Vagina (tissue), 2 donors: ENCODE measurements at regions not wholly inside any gene's neighbourhood (a gene's known extent, or its start where the extent isn't known, plus 50 kb on each side); places are given as distances from the start of the nearest gene placed in this dataset.

ENCODE experiments used
- POLR2A ChIP-seq, 2 donors: fragments of 450-650 bp; IDR thresholded peaks; one replicate each; pipeline ENCODE4 v1.6.1; 2017; ENCODE audit warnings: antibody characterized with exemption in 2 of 2, mild to moderate bottlenecking in 2 of 2, moderate library complexity in 2 of 2
- POLR2AphosphoS5 ChIP-seq, 2 donors: sonication (generic); formaldehyde crosslinking; IDR thresholded peaks; one replicate each; pipeline ENCODE4 v1.9.0; 2017; ENCODE audit warnings: antibody characterized with exemption in 2 of 2, mild to moderate bottlenecking in 2 of 2, low read depth in 1 of 2; ENCODE audit not compliant: insufficient read depth in 1 of 2
- TF ChIP-seq, protein P1 (sequence below), 3 experiments: fragments of 450-650 bp in 2 of 3; fragments of 200-600 bp in 1 of 3; sonication (generic) in 1 of 3; IDR thresholded peaks; one replicate each; pipeline ENCODE4 v1.5.1; 2017 to 2019; ENCODE audit warnings: antibody characterized with exemption in 3 of 3, mild to moderate bottlenecking in 2 of 3, moderate library complexity in 2 of 3

DNA sequence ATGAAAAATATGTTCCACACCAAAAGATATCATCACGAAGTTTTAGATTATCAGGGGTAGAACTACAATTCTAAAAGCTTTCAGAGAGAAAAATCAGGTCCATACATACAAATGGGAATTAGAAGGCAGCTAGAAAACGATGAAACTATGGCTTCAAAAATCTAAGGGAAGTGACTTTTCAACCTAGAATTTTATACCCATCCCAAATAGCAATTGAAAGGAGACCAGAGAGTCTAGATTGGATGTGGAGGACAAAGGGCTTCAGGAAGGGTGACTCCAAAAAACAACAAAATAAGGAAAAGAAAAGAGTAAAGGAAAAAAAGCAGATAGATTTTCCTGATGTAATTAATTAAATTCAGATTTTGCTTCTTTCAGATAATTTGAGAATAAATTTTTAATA lies 72.0 kb upstream of the CEP78 start:
- TF ChIP-seq POLR2A (IDR thresholded peaks at IDR 0.05) (no peak), POLR2AphosphoS5 (IDR thresholded peaks at IDR 0.05; ENCODE audit: insufficient read depth in 1 of 2, low read depth in 1 of 2) (no peak)
- TF ChIP-seq, protein P1, sequence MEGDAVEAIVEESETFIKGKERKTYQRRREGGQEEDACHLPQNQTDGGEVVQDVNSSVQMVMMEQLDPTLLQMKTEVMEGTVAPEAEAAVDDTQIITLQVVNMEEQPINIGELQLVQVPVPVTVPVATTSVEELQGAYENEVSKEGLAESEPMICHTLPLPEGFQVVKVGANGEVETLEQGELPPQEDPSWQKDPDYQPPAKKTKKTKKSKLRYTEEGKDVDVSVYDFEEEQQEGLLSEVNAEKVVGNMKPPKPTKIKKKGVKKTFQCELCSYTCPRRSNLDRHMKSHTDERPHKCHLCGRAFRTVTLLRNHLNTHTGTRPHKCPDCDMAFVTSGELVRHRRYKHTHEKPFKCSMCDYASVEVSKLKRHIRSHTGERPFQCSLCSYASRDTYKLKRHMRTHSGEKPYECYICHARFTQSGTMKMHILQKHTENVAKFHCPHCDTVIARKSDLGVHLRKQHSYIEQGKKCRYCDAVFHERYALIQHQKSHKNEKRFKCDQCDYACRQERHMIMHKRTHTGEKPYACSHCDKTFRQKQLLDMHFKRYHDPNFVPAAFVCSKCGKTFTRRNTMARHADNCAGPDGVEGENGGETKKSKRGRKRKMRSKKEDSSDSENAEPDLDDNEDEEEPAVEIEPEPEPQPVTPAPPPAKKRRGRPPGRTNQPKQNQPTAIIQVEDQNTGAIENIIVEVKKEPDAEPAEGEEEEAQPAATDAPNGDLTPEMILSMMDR (IDR thresholded peaks at IDR 0.05) = no peak
